ENCODE measurements at regions not wholly inside any gene's neighbourhood (a gene's known extent, or its start where the extent isn't known, plus 50 kb on each side); places are given as distances from the start of the nearest gene placed in this dataset.

DNA sequence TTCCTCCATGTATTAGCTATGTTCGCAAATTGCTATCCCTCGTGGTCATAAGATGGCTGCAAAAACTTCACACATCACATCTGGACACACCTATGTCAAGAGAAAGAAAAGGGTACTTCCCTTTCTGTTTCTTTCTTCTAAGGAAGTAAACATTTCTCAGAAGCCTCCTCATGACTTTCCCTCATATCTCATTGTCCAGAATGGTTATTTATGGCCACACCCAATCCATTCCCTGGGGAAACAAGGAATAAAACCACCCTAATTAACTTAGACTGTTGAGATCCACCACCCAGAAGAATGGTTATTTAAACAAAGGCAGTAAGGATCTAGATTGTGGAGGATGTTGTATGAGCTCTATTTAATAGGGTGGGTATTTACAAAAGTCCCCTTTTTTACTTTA is 160.8 kb upstream of the LNX1 start:
- TF ChIP-seq, protein P1, sequence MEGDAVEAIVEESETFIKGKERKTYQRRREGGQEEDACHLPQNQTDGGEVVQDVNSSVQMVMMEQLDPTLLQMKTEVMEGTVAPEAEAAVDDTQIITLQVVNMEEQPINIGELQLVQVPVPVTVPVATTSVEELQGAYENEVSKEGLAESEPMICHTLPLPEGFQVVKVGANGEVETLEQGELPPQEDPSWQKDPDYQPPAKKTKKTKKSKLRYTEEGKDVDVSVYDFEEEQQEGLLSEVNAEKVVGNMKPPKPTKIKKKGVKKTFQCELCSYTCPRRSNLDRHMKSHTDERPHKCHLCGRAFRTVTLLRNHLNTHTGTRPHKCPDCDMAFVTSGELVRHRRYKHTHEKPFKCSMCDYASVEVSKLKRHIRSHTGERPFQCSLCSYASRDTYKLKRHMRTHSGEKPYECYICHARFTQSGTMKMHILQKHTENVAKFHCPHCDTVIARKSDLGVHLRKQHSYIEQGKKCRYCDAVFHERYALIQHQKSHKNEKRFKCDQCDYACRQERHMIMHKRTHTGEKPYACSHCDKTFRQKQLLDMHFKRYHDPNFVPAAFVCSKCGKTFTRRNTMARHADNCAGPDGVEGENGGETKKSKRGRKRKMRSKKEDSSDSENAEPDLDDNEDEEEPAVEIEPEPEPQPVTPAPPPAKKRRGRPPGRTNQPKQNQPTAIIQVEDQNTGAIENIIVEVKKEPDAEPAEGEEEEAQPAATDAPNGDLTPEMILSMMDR (IDR thresholded peaks at IDR 0.05; ENCODE audit: extremely low read depth, missing control alignments) = no peak
- no peak for DNase-seq (ENCODE audit: low spot score)

DNA sequence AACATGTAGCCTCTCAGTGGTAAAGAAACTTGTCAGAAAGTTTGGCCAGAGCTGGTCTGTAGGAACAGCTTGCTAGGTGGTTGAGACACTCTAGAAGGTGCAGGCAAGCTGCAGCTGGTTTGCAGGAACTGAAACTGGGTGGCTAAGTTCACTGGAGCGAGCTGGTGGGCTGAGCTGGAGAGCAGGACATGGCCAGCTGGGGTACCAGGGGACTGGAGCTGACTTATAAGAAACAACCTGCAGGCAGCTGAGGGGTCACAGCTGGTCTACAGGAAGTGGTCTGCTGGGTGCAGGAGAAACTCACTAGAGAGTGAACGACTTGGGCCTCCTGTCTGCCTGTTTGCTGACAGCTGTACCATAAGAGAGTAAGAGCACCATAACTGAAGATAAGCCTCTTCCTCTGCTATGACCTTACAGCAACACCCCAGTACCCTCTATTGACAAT is 157.1 kb upstream of the LNX1 start:
- DNase-seq (ENCODE audit: low spot score) = peak; percentile 70
- TF ChIP-seq, protein P1 (IDR thresholded peaks at IDR 0.05; ENCODE audit: extremely low read depth, missing control alignments) = no peak

DNA sequence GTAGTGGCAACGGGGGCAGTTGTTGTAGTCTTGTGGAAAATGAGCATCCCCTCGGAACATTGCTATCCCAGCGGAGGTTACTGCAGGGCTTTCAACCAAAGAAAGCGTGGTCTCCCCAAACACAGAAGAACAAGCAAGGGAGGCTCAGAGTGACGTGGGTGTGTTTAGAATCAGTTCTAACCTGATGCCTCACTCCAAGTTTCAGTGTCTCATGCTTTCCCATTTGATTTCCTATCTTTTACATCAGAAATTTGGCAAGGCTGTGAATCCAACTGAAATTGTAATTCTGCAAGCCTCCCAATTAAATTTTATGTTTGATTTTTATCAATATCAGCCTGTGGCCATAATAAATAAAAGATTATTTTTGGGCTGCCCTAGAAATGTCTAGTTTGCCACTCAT is 156.1 kb upstream of the LNX1 start:
- DNase-seq (ENCODE audit: low spot score) = no peak
- TF ChIP-seq, protein P1 (IDR thresholded peaks at IDR 0.05; ENCODE audit: extremely low read depth, missing control alignments) = no peak

DNA sequence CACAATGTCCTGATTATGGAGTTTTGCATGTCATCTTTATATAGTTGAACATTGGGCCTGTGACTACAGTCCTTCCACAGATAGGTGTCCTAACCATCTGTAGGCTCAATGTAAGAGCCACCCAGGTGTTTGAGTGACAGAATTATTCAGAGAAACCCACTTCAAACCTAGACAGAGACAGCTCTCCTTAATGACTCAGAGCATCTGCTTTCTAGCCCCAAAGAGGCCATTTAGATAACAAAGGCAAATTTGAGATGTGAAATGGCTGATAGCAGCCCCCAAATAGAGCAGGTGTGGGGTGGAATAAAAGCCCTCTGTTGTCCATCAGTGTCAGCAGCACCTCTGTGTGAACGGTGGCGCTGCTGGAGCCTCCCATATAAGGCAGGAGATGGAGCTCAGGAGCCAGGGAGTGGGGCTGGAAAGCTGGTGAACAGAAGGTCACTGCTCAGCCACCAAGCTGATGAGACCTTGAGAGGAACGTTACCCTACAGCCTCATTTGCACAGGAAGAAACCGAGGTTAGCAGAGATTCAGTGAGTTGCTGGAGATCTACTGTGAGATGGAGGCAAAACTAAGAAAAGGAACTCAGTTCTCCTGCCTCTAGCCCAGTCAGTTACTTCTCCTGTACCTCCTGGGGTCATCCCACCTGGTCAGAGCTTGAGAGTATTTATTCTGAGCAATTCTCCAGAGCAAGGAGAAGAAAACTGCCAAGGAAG is 153.3 kb upstream of the LNX1 start:
- TF ChIP-seq, protein P1 (IDR thresholded peaks at IDR 0.05; ENCODE audit: extremely low read depth, missing control alignments) = no peak
- no peak for DNase-seq (ENCODE audit: low spot score)

DNA sequence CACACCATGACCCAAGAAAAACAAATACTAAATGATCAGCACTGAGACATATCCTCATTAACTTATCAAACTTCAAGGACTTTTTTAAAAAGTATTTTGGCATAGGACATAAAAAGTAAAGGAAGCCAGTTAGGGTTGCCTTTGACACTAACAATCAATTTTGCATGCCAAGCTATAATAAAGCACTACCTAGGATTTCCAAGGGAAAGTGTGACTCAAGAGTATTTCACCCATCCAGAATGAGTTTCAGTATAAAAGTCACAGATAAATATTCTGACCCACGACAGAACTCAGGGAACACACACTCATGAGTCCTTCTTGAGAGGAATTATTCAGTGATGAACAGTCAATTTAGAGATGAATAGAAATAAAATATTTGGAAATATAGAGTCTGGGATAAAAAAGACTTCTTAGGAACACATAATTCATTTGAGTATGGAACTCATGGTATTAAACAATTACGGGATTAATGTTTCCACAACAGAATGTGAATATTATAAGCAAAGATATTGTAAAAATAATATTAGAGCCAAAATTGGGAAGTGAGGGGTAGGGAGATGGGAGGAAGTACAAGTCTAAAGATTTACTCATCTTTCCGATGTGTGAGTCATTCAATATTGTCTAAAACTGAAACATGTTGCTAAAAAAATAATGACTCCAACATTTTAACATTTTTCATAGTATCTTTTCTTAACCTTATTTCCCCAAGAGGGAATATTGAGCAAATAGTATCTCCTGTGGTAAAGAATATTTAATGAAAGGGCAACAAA is 143.5 kb upstream of the LNX1 start:
- DNase-seq (ENCODE audit: low spot score) = no peak
- TF ChIP-seq, protein P1 (IDR thresholded peaks at IDR 0.05; ENCODE audit: extremely low read depth, missing control alignments) = no peak

DNA sequence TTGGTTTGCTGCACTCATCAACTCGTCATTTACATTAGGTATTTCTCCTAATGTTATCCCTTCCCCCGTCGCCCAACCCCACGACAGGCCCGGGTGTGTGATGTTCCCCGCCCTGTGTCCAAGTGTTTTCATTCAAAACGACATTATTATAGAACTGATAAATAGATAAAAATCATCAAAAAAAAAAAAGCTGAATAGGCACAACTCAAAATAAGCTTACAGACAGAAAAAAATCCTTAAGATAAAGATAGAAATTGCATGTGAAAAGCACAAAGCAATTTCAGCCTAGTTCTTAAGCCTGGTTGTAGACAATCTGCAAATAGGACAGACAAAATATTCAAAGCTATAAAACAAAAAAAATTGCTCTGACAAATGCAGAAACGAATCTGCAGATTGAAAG is 142.9 kb upstream of the LNX1 start:
- no peak for DNase-seq (ENCODE audit: low spot score)
- TF ChIP-seq, protein P1 (IDR thresholded peaks at IDR 0.05; ENCODE audit: extremely low read depth, missing control alignments) = no peak

DNA sequence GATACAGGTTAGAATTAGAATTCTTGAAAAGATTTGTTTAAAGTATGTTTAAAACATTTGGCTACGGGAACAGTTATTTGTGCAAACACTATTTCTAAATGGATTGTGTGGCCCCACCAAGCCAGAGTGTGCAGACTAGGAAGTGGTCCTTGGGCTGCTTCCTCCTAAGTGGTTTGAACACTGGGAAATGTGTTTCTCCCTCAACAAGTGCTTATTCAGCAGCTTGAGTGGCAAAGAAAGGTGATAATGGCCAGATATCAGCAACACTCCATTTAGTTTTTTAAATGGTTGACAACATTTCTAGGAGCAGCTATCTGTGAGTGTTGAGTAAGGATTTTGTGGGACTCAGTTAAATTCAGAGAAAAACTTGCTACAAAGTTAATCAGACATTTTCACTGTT is 141.4 kb upstream of the LNX1 start:
- TF ChIP-seq, protein P1 (IDR thresholded peaks at IDR 0.05; ENCODE audit: extremely low read depth, missing control alignments) = no peak
- no peak for DNase-seq (ENCODE audit: low spot score)

Measured in GM20000 (cell line).